ENCODE measurements at regions not wholly inside any gene's neighbourhood (a gene's known extent, or its start where the extent isn't known, plus 50 kb on each side); places are given as distances from the start of the nearest gene placed in this dataset.

GRCh38 chr2:238669046-238669445, 178.8 kb upstream of the TWIST2 start:
- Histone ChIP-seq H3K36me3 (ENCODE audit: insufficient read depth, insufficient read length, low read length) (no peaks in the 10 kb centered on the region), H3K9ac (ENCODE audit: insufficient read length, low read depth) (no peak overlapping the region), H3K4me3 (ENCODE audit: insufficient read length, low read depth) (no peak overlapping the region), H3K9me3 (ENCODE audit: insufficient read depth, low read length) (peaks cover 10% of the 10 kb centered on the region; the same call in 1 of the 2 replicates), H3K27me3 (ENCODE audit: insufficient read depth, insufficient read length) (no peaks in the 10 kb centered on the region), H3K4me1 (ENCODE audit: insufficient read depth, insufficient read length) (no peaks in the 10 kb centered on the region)
- DNase-seq (ENCODE audit: low read depth, low spot score): no peak
- TF ChIP-seq YY1 (IDR thresholded peaks at IDR 0.05; ENCODE audit: insufficient read depth, insufficient read length) (no peak), SUZ12 (IDR thresholded peaks at IDR 0.05; ENCODE audit: extremely low read depth, insufficient read depth, insufficient read length) (no peak), ZNF274 (IDR thresholded peaks at IDR 0.05; ENCODE audit: low read depth, low read length) (no peak)

GRCh38 chr2:238669581-238670080, 178.3 kb upstream of the TWIST2 start:
- TF ChIP-seq SUZ12 (IDR thresholded peaks at IDR 0.05; ENCODE audit: extremely low read depth, insufficient read depth, insufficient read length) (no peak), ZNF274 (IDR thresholded peaks at IDR 0.05; ENCODE audit: low read depth, low read length) (no peak), YY1 (IDR thresholded peaks at IDR 0.05; ENCODE audit: insufficient read depth, insufficient read length) (no peak)
- H3K36me3 ChIP-seq (ENCODE audit: insufficient read depth, insufficient read length, low read length): no peaks in the 10 kb centered on the region
- H3K27me3 ChIP-seq (ENCODE audit: insufficient read depth, insufficient read length): no peaks in the 10 kb centered on the region
- H3K4me3 ChIP-seq (ENCODE audit: insufficient read length, low read depth): no peak overlapping the region
- H3K9me3 ChIP-seq (ENCODE audit: insufficient read depth, low read length): peaks cover 10% of the 10 kb centered on the region; the same call in 1 of the 2 replicates
- DNase-seq (ENCODE audit: low read depth, low spot score): no peak
- H3K4me1 ChIP-seq (ENCODE audit: insufficient read depth, insufficient read length): no peaks in the 10 kb centered on the region
- no peak overlapping the region for H3K9ac ChIP-seq (ENCODE audit: insufficient read length, low read depth)

- DNase-seq (ENCODE audit: low read depth, low spot score): no peak
- Histone ChIP-seq H3K9me3 (ENCODE audit: insufficient read depth, low read length) (peaks cover 10% of the 10 kb centered on the region; the same call in 1 of the 2 replicates), H3K27me3 (ENCODE audit: insufficient read depth, insufficient read length) (no peaks in the 10 kb centered on the region), H3K36me3 (ENCODE audit: insufficient read depth, insufficient read length, low read length) (no peaks in the 10 kb centered on the region), H3K4me3 (ENCODE audit: insufficient read length, low read depth) (no peak overlapping the region), H3K9ac (ENCODE audit: insufficient read length, low read depth) (no peak overlapping the region), H3K4me1 (ENCODE audit: insufficient read depth, insufficient read length) (no peaks in the 10 kb centered on the region)
- TF ChIP-seq YY1 (IDR thresholded peaks at IDR 0.05; ENCODE audit: insufficient read depth, insufficient read length) (no peak), SUZ12 (IDR thresholded peaks at IDR 0.05; ENCODE audit: extremely low read depth, insufficient read depth, insufficient read length) (no peak), ZNF274 (IDR thresholded peaks at IDR 0.05; ENCODE audit: low read depth, low read length) (no peak)
Observed at GRCh38 chr2:238670111-238670585, 177.7 kb upstream of the TWIST2 start.

- DNase-seq (ENCODE audit: low read depth, low spot score): no peak
- TF ChIP-seq YY1 (IDR thresholded peaks at IDR 0.05; ENCODE audit: insufficient read depth, insufficient read length): no peak
- TF ChIP-seq SUZ12 (IDR thresholded peaks at IDR 0.05; ENCODE audit: extremely low read depth, insufficient read depth, insufficient read length): no peak
- no peak for TF ChIP-seq ZNF274 (IDR thresholded peaks at IDR 0.05; ENCODE audit: low read depth, low read length)
- no peak overlapping the region for H3K4me3 ChIP-seq (ENCODE audit: insufficient read length, low read depth)
- no peaks in the 10 kb centered on the region for H3K4me1 ChIP-seq (ENCODE audit: insufficient read depth, insufficient read length)
- H3K27me3 ChIP-seq (ENCODE audit: insufficient read depth, insufficient read length): no peaks in the 10 kb centered on the region
- H3K36me3 ChIP-seq (ENCODE audit: insufficient read depth, insufficient read length, low read length): no peaks in the 10 kb centered on the region
- H3K9ac ChIP-seq (ENCODE audit: insufficient read length, low read depth): no peak overlapping the region
- 0 out of 2 replicates have a peak, but pooled peaks cover 1% of the 10 kb centered on the region for H3K9me3 ChIP-seq (ENCODE audit: insufficient read depth, low read length)
Observed at GRCh38 chr2:238682536-238682935, 165.3 kb upstream of the TWIST2 start.

DNA sequence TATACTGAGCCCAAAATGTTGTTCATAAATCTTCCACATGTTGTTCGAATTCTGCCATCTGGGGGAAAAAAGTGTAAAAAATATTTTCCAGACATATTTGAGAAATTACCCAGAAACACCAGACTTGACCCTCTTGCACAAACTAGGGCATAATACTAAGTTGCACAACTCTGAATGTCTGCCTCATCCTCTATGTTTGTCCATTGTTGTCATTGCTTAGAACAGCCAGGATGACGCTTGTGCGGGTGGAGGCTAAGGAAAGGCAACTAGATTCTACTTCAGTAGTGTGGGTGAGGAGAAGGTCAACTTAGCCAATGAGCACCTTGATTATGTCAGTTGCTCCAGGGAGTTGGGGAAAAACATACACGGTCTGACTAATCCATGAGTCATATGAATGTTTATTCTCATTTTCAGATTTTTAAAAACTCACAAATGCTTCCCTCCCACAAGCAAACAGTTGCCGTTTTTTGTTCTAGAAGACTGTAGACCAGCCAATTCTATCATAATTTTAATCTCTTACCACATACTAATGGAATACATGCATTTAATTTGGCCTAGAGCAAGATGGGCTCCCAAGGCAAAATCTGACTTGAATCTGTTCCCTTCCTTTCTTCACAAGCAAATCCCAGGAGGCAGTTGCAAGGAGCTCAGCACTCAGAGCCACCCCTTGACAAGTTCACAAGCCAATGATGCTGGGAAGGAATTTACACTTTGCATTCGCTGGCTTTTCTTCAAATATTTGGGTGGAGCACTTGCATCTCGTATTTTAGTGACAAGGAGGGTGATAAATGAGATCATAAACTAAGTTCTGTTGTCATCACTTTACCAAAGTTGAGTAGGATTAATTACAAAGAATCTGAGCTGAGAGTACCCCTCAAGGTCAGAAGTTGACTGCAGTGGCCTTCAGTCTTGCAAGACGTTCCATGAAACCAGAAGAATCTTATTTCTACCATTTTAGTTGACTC, 163.2 kb upstream of the TWIST2 start:
- H3K4me1 ChIP-seq (ENCODE audit: insufficient read depth, insufficient read length): no peaks in the 10 kb centered on the region
- H3K9ac ChIP-seq (ENCODE audit: insufficient read length, low read depth): no peak overlapping the region
- H3K36me3 ChIP-seq (ENCODE audit: insufficient read depth, insufficient read length, low read length): no peaks in the 10 kb centered on the region
- H3K27me3 ChIP-seq (ENCODE audit: insufficient read depth, insufficient read length): no peaks in the 10 kb centered on the region
- DNase-seq (ENCODE audit: low read depth, low spot score): no peak
- no peaks in the 10 kb centered on the region for H3K9me3 ChIP-seq (ENCODE audit: insufficient read depth, low read length)
- no peak for TF ChIP-seq YY1 (IDR thresholded peaks at IDR 0.05; ENCODE audit: insufficient read depth, insufficient read length)
- no peak for TF ChIP-seq SUZ12 (IDR thresholded peaks at IDR 0.05; ENCODE audit: extremely low read depth, insufficient read depth, insufficient read length)
- no peak for TF ChIP-seq ZNF274 (IDR thresholded peaks at IDR 0.05; ENCODE audit: low read depth, low read length)
- no peak overlapping the region for H3K4me3 ChIP-seq (ENCODE audit: insufficient read length, low read depth)

- TF ChIP-seq SUZ12 (IDR thresholded peaks at IDR 0.05; ENCODE audit: extremely low read depth, insufficient read depth, insufficient read length) (no peak), ZNF274 (IDR thresholded peaks at IDR 0.05; ENCODE audit: low read depth, low read length) (no peak), YY1 (IDR thresholded peaks at IDR 0.05; ENCODE audit: insufficient read depth, insufficient read length) (no peak)
- Histone ChIP-seq H3K9me3 (ENCODE audit: insufficient read depth, low read length) (no peaks in the 10 kb centered on the region), H3K27me3 (ENCODE audit: insufficient read depth, insufficient read length) (no peaks in the 10 kb centered on the region), H3K36me3 (ENCODE audit: insufficient read depth, insufficient read length, low read length) (no peaks in the 10 kb centered on the region), H3K4me3 (ENCODE audit: insufficient read length, low read depth) (no peak overlapping the region), H3K9ac (ENCODE audit: insufficient read length, low read depth) (no peak overlapping the region), H3K4me1 (ENCODE audit: insufficient read depth, insufficient read length) (no peaks in the 10 kb centered on the region)
- no peak for DNase-seq (ENCODE audit: low read depth, low spot score)
Observed at GRCh38 chr2:238685327-238685709, 162.6 kb upstream of the TWIST2 start.

- Histone ChIP-seq H3K9me3 (ENCODE audit: insufficient read depth, low read length) (no peaks in the 10 kb centered on the region), H3K36me3 (ENCODE audit: insufficient read depth, insufficient read length, low read length) (no peaks in the 10 kb centered on the region), H3K27me3 (ENCODE audit: insufficient read depth, insufficient read length) (no peaks in the 10 kb centered on the region), H3K4me1 (ENCODE audit: insufficient read depth, insufficient read length) (no peaks in the 10 kb centered on the region), H3K4me3 (ENCODE audit: insufficient read length, low read depth) (no peak overlapping the region), H3K9ac (ENCODE audit: insufficient read length, low read depth) (no peak overlapping the region)
- DNase-seq (ENCODE audit: low read depth, low spot score): no peak
- TF ChIP-seq ZNF274 (IDR thresholded peaks at IDR 0.05; ENCODE audit: low read depth, low read length) (no peak), SUZ12 (IDR thresholded peaks at IDR 0.05; ENCODE audit: extremely low read depth, insufficient read depth, insufficient read length) (no peak), YY1 (IDR thresholded peaks at IDR 0.05; ENCODE audit: insufficient read depth, insufficient read length) (no peak)
Observed at GRCh38 chr2:238685713-238686112, 162.2 kb upstream of the TWIST2 start.

All from NT2/D1 (cell line).